Neural progenitor cell (in vitro differentiated cells): ENCODE measurements at regions not wholly inside any gene's neighbourhood (a gene's known extent, or its start where the extent isn't known, plus 50 kb on each side); places are given as distances from the start of the nearest gene placed in this dataset.

Experiments
- CTCF ChIP-seq: fragments of 200-600 bp; sonication (generic); IDR thresholded peaks from 2 replicates; pipeline ENCODE4 v1.5.1; 2017; ENCODE audit warnings: antibody characterized with exemption, mild to moderate bottlenecking
- EZH2 ChIP-seq: fragments of 200-600 bp; sonication (generic); IDR thresholded peaks from 2 replicates; pipeline ENCODE4 v1.6.1; 2017; ENCODE audit warnings: antibody characterized with exemption, mild to moderate bottlenecking, moderate library complexity

DNA sequence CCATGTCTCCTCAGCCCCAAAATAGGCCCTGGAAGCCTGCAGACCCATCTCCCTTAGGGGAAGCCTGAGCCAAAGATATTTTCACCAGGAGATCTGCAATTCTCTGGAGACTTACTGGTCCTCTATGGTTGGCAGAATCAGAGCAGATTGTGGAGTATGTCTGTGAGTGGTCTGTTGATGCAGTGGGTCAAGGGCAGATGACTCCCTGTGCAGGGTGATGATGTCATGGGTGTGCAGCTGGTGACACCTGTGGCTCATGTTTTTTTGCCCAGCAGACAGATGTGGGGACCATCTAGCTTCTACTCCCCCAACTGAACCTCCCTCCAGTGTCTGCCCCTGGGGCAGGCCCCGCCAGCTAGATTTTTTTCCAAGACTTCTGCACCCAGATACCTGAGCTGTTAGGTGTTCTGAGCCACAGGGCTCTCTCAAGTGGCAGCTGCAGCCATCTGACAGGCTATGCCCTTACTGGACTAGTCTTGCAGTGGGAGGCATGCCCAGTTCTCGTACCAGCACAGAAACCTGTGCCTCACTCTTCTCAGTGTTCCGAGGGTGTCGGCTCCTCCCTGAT, 558.7 kb upstream of the LRRTM1 start:
- no peak for TF ChIP-seq EZH2
- no peak for TF ChIP-seq CTCF
